ENCODE measurements at regions not wholly inside any gene's neighbourhood (a gene's known extent, or its start where the extent isn't known, plus 50 kb on each side); places are given as distances from the start of the nearest gene placed in this dataset.

GRCh38 chr14:34340025-34340625, 121.9 kb downstream of the SPTSSA start:
- TF ChIP-seq LEF1 (IDR thresholded peaks at IDR 0.05) = no peak
- TF ChIP-seq E2F4 (CRISPR knock-in tag; IDR thresholded peaks at IDR 0.05; ENCODE audit: low read depth) = no peak
- no peak for TF ChIP-seq COPS2 (conservative IDR thresholded peaks at IDR 0.05)
- TF ChIP-seq SMARCA4 (IDR thresholded peaks at IDR 0.05) = no peak
- TF ChIP-seq DNMT1 (IDR thresholded peaks at IDR 0.05) = no peak
- no peak for TF ChIP-seq SRSF3 (IDR thresholded peaks at IDR 0.05; ENCODE audit: insufficient read depth, low read length)
- no peak for TF ChIP-seq ZFPM2 (CRISPR knock-in tag; IDR thresholded peaks at IDR 0.05)
- TF ChIP-seq ZBTB26 (CRISPR knock-in tag; IDR thresholded peaks at IDR 0.05) = no peak
- TF ChIP-seq ZKSCAN8 (CRISPR knock-in tag; IDR thresholded peaks at IDR 0.05) = no peak
- no peak for TF ChIP-seq OTX1 (CRISPR knock-in tag; IDR thresholded peaks at IDR 0.05)
- TF ChIP-seq NFIC (IDR thresholded peaks at IDR 0.05) = no peak
- TF ChIP-seq BRD9 (IDR thresholded peaks at IDR 0.05; ENCODE audit: low read depth, partially characterized antibody) = no peak
- no peak for TF ChIP-seq HNRNPLL (IDR thresholded peaks at IDR 0.05; ENCODE audit: low read depth, low read length, poor library complexity, severe bottlenecking)
- no peak for TF ChIP-seq ZBTB33 (CRISPR knock-in tag; IDR thresholded peaks at IDR 0.05)
- TF ChIP-seq MEIS2 (IDR thresholded peaks at IDR 0.05; ENCODE audit: partially characterized antibody) = no peak
- TF ChIP-seq RB1 (IDR thresholded peaks at IDR 0.05; ENCODE audit: low read depth) = no peak
- TF ChIP-seq, protein P1, sequence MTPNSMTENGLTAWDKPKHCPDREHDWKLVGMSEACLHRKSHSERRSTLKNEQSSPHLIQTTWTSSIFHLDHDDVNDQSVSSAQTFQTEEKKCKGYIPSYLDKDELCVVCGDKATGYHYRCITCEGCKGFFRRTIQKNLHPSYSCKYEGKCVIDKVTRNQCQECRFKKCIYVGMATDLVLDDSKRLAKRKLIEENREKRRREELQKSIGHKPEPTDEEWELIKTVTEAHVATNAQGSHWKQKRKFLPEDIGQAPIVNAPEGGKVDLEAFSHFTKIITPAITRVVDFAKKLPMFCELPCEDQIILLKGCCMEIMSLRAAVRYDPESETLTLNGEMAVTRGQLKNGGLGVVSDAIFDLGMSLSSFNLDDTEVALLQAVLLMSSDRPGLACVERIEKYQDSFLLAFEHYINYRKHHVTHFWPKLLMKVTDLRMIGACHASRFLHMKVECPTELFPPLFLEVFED (CRISPR knock-in tag; conservative IDR thresholded peaks at IDR 0.05) = no peak
- in situ Hi-C loops (cut with MboI) = loop anchor here (25.0 kb wide), 1 partner anchor 1072 kb away; the partner anchor contains the start of gene NFKBIA
- no peaks in the 10 kb centered on the region for H3K4me1 ChIP-seq (replicated peaks in 1 of 2; ENCODE audit: control insufficient read depth in 2 of 2, insufficient read depth in 2 of 2, low read length in 2 of 2)
- no peak for FAIRE-seq
- no peak overlapping the region for H3K9ac ChIP-seq (ENCODE audit: insufficient read depth in 1 of 2, low read depth in 2 of 2, low read length in 2 of 2)
- no peaks in the 10 kb centered on the region for H3K9me1 ChIP-seq (ENCODE audit: control insufficient read depth, insufficient read depth, low read length)
- CTCF ChIA-PET (ENCODE audit: low intra/inter-chr PET ratio) = no interaction called here
- POLR2A ChIA-PET = no interaction called here
- no peak for DNase-seq (ENCODE audit: extremely low read depth in 1 of 4, low spot score in 3 of 4)
- H3K79me2 ChIP-seq (ENCODE audit: control insufficient read depth, insufficient read depth, low read length) = no peaks in the 10 kb centered on the region
- intact Hi-C loops (cut with micrococcal nuclease) = no loop called here
- no peaks in the 10 kb centered on the region for H4K20me1 ChIP-seq (replicated peaks; ENCODE audit: control insufficient read depth, insufficient read depth, low read length)
- no peaks in the 10 kb centered on the region for H3K27me3 ChIP-seq (ENCODE audit: control insufficient read depth in 2 of 2, insufficient read depth in 2 of 2, low read length in 2 of 2)
- no peak overlapping the region for H2AFZ ChIP-seq (ENCODE audit: low read depth, low read length)
- no peaks in the 10 kb centered on the region for H3K9me3 ChIP-seq (replicated peaks; ENCODE audit: control insufficient read depth, insufficient read depth, low read depth, low read length)
- no peaks in the 10 kb centered on the region for H3K36me3 ChIP-seq (ENCODE audit: control insufficient read depth, insufficient read depth, low read length)
- no peak overlapping the region for H3K4me3 ChIP-seq
- WGBS (ENCODE audit: insufficient coverage, low coverage, missing lambda C conversion rate) = 16% methylated on average over 4 of the region's 4 CpGs
- no peak overlapping the region for H3K4me2 ChIP-seq (ENCODE audit: insufficient read depth, low read length)
- no peak for ATAC-seq
- no peak overlapping the region for H3K27ac ChIP-seq (ENCODE audit: extremely low read depth, low read depth, low read length)
- no TSS peak for BruUV-seq (replicated peaks)

Measured in K562 (cell line).